ENCODE measurements at regions not wholly inside any gene's neighbourhood (a gene's known extent, or its start where the extent isn't known, plus 50 kb on each side); places are given as distances from the start of the nearest gene placed in this dataset.

DNA sequence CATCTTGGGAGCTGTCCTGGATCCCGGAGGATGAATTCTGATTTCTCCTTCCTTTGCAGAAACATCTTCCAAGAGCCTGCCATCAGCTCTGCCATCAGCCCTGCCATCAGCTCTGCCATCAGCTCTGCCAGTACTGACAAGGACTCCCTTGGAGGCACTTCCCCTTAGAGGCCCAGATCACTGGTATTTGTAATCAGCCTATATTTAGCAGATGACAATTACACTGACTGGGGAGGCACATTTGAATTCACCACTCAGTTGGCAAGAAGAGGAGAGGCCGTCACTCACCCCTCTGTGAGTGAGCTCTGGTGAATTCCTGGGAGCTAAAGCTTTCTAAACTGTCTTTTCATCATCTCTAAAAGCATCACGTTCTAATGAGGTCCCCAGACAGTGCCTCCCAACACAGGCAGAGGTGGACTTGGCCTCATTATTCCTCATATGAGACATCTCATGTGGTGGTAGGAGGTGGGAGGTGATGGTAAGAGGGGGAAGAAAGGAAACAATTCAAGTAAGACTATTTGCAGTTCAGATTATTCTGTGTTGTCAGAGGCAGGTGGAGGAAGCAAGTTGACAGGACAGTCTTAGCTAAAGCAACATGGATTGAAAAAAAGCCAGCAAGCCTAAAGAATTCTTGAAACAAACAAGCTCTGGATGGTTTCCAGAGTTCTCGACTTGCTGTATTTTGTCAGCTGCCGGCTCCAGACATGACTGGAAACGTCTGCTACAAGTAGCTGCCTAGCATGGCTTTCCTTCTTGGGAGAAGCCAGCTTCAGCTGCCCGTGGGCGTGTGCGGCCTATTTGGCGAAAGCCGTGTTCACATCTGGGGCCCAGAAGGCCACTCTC lies 771.7 kb downstream of the TBC1D22A start:
- no peak for TF ChIP-seq GATA2 (IDR thresholded peaks at IDR 0.05; ENCODE audit: low read depth, low read length)
- TF ChIP-seq GATA3 (IDR thresholded peaks at IDR 0.05; ENCODE audit: low read depth, low read length), result no peak
